Renal cortex interstitium (tissue), 11 donors: ENCODE measurements at regions not wholly inside any gene's neighbourhood (a gene's known extent, or its start where the extent isn't known, plus 50 kb on each side); places are given as distances from the start of the nearest gene placed in this dataset.

Experiments
- DNase-seq, 11 donors: peaks; one replicate each; pipeline ENCODE4 v3.0.0-alpha.2; 2013; ENCODE audit warnings: low read depth in 9 of 11, low spot score in 4 of 11; ENCODE audit errors: extremely low read depth in 1 of 11

GRCh38 chr16:86334079-86334635, 176.2 kb upstream of the FOXF1 start:
- DNase-seq, result no peak

GRCh38 chr16:86335266-86336172, 174.8 kb upstream of the FOXF1 start:
- DNase-seq, result no peak

GRCh38 chr16:86337138-86337537, 173.2 kb upstream of the FOXF1 start:
- DNase-seq, result no peak

- DNase-seq, result no peak
Measured at GRCh38 chr16:86337581-86338402, 172.5 kb upstream of the FOXF1 start.

- DNase-seq, result no peak
Measured at GRCh38 chr16:86338403-86339115, 171.8 kb upstream of the FOXF1 start.

GRCh38 chr16:86342161-86342834, 168.0 kb upstream of the FOXF1 start:
- no peak for DNase-seq

GRCh38 chr16:86343027-86343795, 167.1 kb upstream of the FOXF1 start:
- DNase-seq, result no peak

GRCh38 chr16:86343796-86344585, 166.3 kb upstream of the FOXF1 start:
- DNase-seq, result no peak

- DNase-seq, result no peak
Measured at GRCh38 chr16:86344586-86344871, 165.8 kb upstream of the FOXF1 start.

GRCh38 chr16:86344881-86345280, 165.4 kb upstream of the FOXF1 start:
- no peak for DNase-seq

GRCh38 chr16:86345516-86345915, 164.8 kb upstream of the FOXF1 start:
- no peak for DNase-seq

- no peak for DNase-seq
Measured at GRCh38 chr16:86346034-86346433, 164.3 kb upstream of the FOXF1 start.

- DNase-seq, result no peak
Measured at GRCh38 chr16:86347090-86347489, 163.2 kb upstream of the FOXF1 start.

GRCh38 chr16:86347916-86348555, 162.3 kb upstream of the FOXF1 start:
- no peak for DNase-seq

- DNase-seq, result no peak
Measured at GRCh38 chr16:86349338-86349900, 160.9 kb upstream of the FOXF1 start.

GRCh38 chr16:86350289-86350688, 160.0 kb upstream of the FOXF1 start:
- no peak for DNase-seq
